ENCODE measurements at regions not wholly inside any gene's neighbourhood (a gene's known extent, or its start where the extent isn't known, plus 50 kb on each side); places are given as distances from the start of the nearest gene placed in this dataset.
"Not testable (repeated sequence)": the region's sequence is repeated elsewhere in the genome, so short reads cannot be mapped to it uniquely, and the experiment has no call there.

GRCh38 chr12:46659824-46660223, 166.0 kb downstream of the SLC38A4 start:
- Histone ChIP-seq H3K36me3 (ENCODE audit: control insufficient read depth in 3 of 3, insufficient read depth in 3 of 3, low read length in 3 of 3) (no peaks in the 10 kb centered on the region), H3K9ac (ENCODE audit: low read depth in 1 of 3, low read length in 3 of 3) (peak overlapping the region in 2 of 3 donors; percentile 1 to 45), H3K27ac (ENCODE audit: low read depth, low read length) (peak overlapping the region; percentile 59), H3K27me3 (ENCODE audit: control insufficient read depth in 3 of 3, insufficient read depth in 3 of 3, low read length in 3 of 3) (no peaks in the 10 kb centered on the region), H3K4me1 (ENCODE audit: control insufficient read depth in 3 of 3, insufficient read depth in 3 of 3, low read length in 3 of 3) (peaks cover 17 to 49% (median 36%) of the 10 kb centered on the region in 3 donors), H3K4me3 (ENCODE audit: low read length in 3 of 3) (peak overlapping the region in 2 of 3 donors; percentile 9 to 40), H3K9me3 (ENCODE audit: control insufficient read depth in 3 of 3, low read length in 3 of 3) (no peaks in the 10 kb centered on the region)

DNA sequence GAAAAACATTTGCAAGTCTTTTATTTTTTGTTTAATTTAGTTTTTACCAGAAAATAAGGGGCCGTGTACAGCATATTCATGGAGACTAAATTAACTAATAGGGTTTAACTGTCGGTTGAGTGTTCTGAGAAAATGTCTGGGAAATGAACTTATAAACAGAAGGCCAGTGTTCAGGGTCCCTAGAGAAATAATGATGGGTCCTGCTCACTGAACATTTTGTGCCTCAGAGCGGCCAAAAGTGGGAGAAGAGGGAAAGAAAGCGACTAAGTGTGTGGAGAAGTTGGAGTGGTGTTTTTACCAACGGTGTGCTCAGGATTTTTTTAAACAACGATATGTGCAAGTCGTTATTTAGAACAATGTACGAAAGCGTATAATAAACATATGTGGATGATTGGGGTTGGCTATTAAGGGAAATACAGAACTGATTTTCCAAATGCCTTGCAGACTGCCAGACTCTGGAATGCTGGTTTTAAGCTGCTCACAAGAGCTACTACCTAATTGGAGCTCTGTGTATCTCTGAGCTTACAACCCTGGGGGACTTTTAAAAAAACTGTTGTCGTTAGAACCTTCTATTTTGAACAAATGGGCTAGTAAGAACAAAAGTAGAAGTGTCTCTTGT, 166.7 kb downstream of the SLC38A4 start:
- H3K4me3 ChIP-seq (ENCODE audit: low read length in 3 of 3): peak overlapping the region in 2 of 3 donors; percentile 40 to 53
- no peaks in the 10 kb centered on the region for H3K27me3 ChIP-seq (ENCODE audit: control insufficient read depth in 3 of 3, insufficient read depth in 3 of 3, low read length in 3 of 3)
- H3K4me1 ChIP-seq (ENCODE audit: control insufficient read depth in 3 of 3, insufficient read depth in 3 of 3, low read length in 3 of 3): peaks cover 17 to 47% (median 30%) of the 10 kb centered on the region in 3 donors
- peak overlapping the region; percentile 59 for H3K27ac ChIP-seq (ENCODE audit: low read depth, low read length)
- no peaks in the 10 kb centered on the region for H3K36me3 ChIP-seq (ENCODE audit: control insufficient read depth in 3 of 3, insufficient read depth in 3 of 3, low read length in 3 of 3)
- peak overlapping the region in 2 of 3 donors; percentile 1 to 45 for H3K9ac ChIP-seq (ENCODE audit: low read depth in 1 of 3, low read length in 3 of 3)
- H3K9me3 ChIP-seq (ENCODE audit: control insufficient read depth in 3 of 3, low read length in 3 of 3): no peaks in the 10 kb centered on the region

- no peak overlapping the region for H3K27ac ChIP-seq (ENCODE audit: low read depth, low read length)
- peak overlapping the region in 1 of 3 donors; percentile 52 for H3K9ac ChIP-seq (ENCODE audit: low read depth in 1 of 3, low read length in 3 of 3)
- no peaks in the 10 kb centered on the region for H3K9me3 ChIP-seq (ENCODE audit: control insufficient read depth in 3 of 3, low read length in 3 of 3)
- H3K36me3 ChIP-seq (ENCODE audit: control insufficient read depth in 3 of 3, insufficient read depth in 3 of 3, low read length in 3 of 3): no peaks in the 10 kb centered on the region
- no peak overlapping the region for H3K4me3 ChIP-seq (ENCODE audit: low read length in 3 of 3)
- no peaks in the 10 kb centered on the region for H3K27me3 ChIP-seq (ENCODE audit: control insufficient read depth in 3 of 3, insufficient read depth in 3 of 3, low read length in 3 of 3)
- peaks cover 11 to 44% (median 25%) of the 10 kb centered on the region in 3 donors for H3K4me1 ChIP-seq (ENCODE audit: control insufficient read depth in 3 of 3, insufficient read depth in 3 of 3, low read length in 3 of 3)
Measured at GRCh38 chr12:46657453-46658411, 168.1 kb downstream of the SLC38A4 start.

DNA sequence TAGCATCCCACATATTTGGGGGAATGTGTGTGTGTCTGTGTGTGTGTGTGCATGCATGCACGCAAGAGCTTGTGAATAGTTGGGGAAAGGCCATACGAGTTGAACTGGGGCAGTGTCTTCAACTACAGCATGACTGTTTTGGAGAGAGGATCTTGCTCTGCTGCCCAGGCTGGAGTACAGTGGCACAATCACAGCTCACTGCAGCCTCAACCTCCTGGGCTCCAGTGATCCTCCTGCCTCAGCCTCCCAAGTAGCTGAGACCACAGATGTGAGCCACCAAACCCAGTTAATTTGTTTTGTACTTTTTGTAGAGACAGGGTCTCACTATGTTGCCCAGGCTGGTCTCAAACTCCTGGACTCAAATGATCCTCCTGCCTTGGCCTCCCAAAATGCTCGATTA, 169.8 kb downstream of the SLC38A4 start:
- not testable (repeated sequence) for H3K27ac ChIP-seq (ENCODE audit: low read depth, low read length); H3K9ac ChIP-seq (ENCODE audit: low read depth in 1 of 3, low read length in 3 of 3); H3K4me3 ChIP-seq (ENCODE audit: low read length in 3 of 3); H3K27me3 ChIP-seq (ENCODE audit: control insufficient read depth in 3 of 3, insufficient read depth in 3 of 3, low read length in 3 of 3); H3K9me3 ChIP-seq (ENCODE audit: control insufficient read depth in 3 of 3, low read length in 3 of 3); H3K36me3 ChIP-seq (ENCODE audit: control insufficient read depth in 3 of 3, insufficient read depth in 3 of 3, low read length in 3 of 3)
- peaks cover 11 to 40% (median 17%) of the 10 kb centered on the region in 3 donors for H3K4me1 ChIP-seq (ENCODE audit: control insufficient read depth in 3 of 3, insufficient read depth in 3 of 3, low read length in 3 of 3)

GRCh38 chr12:46653311-46653710, 172.5 kb downstream of the SLC38A4 start:
- H3K4me1 ChIP-seq (ENCODE audit: control insufficient read depth in 3 of 3, insufficient read depth in 3 of 3, low read length in 3 of 3): peaks cover 3 to 16% (median 5%) of the 10 kb centered on the region in 3 donors

GRCh38 chr12:46652692-46653091, 173.1 kb downstream of the SLC38A4 start:
- Histone ChIP-seq H3K36me3 (ENCODE audit: control insufficient read depth in 3 of 3, insufficient read depth in 3 of 3, low read length in 3 of 3) (no peaks in the 10 kb centered on the region), H3K9me3 (ENCODE audit: control insufficient read depth in 3 of 3, low read length in 3 of 3) (no peaks in the 10 kb centered on the region), H3K4me3 (ENCODE audit: low read length in 3 of 3) (no peak overlapping the region), H3K4me1 (ENCODE audit: control insufficient read depth in 3 of 3, insufficient read depth in 3 of 3, low read length in 3 of 3) (peaks cover under 1 to 9% (median under 1%) of the 10 kb centered on the region in 3 donors), H3K27ac (ENCODE audit: low read depth, low read length) (no peak overlapping the region), H3K27me3 (ENCODE audit: control insufficient read depth in 3 of 3, insufficient read depth in 3 of 3, low read length in 3 of 3) (no peaks in the 10 kb centered on the region), H3K9ac (ENCODE audit: low read depth in 1 of 3, low read length in 3 of 3) (no peak overlapping the region)

More at GRCh38 chr12:46653311-46653710, 172.5 kb downstream of the SLC38A4 start:
- H3K27ac ChIP-seq (ENCODE audit: low read depth, low read length): no peak overlapping the region
- no peaks in the 10 kb centered on the region for H3K27me3 ChIP-seq (ENCODE audit: control insufficient read depth in 3 of 3, insufficient read depth in 3 of 3, low read length in 3 of 3)
- H3K9ac ChIP-seq (ENCODE audit: low read depth in 1 of 3, low read length in 3 of 3): no peak overlapping the region
- no peaks in the 10 kb centered on the region for H3K36me3 ChIP-seq (ENCODE audit: control insufficient read depth in 3 of 3, insufficient read depth in 3 of 3, low read length in 3 of 3)
- no peaks in the 10 kb centered on the region for H3K9me3 ChIP-seq (ENCODE audit: control insufficient read depth in 3 of 3, low read length in 3 of 3)
- no peak overlapping the region for H3K4me3 ChIP-seq (ENCODE audit: low read length in 3 of 3)

DNA sequence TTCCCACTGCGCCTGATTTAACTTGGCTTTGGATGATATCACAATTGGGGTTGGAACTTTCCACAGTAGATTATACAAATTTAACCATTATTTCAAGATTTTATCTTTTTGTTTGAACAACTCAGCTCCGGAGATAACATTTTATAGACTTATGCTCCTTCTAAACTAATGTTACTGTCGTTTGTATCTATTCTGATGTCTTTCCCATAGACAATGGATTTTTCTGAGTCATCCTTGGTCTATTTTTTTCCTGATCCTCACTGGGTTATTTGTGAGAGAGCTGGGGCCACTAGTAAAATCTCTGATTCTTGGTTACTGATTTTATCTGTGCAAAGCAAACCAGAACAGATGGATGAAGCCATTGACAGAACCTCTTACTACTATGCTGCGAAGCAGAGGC, 175.1 kb downstream of the SLC38A4 start:
- H3K4me3 ChIP-seq (ENCODE audit: low read length in 3 of 3): no peak overlapping the region
- no peaks in the 10 kb centered on the region for H3K27me3 ChIP-seq (ENCODE audit: control insufficient read depth in 3 of 3, insufficient read depth in 3 of 3, low read length in 3 of 3)
- H3K36me3 ChIP-seq (ENCODE audit: control insufficient read depth in 3 of 3, insufficient read depth in 3 of 3, low read length in 3 of 3): no peaks in the 10 kb centered on the region
- H3K4me1 ChIP-seq (ENCODE audit: control insufficient read depth in 3 of 3, insufficient read depth in 3 of 3, low read length in 3 of 3): no peaks in the 10 kb centered on the region
- no peak overlapping the region for H3K27ac ChIP-seq (ENCODE audit: low read depth, low read length)
- H3K9me3 ChIP-seq (ENCODE audit: control insufficient read depth in 3 of 3, low read length in 3 of 3): no peaks in the 10 kb centered on the region
- H3K9ac ChIP-seq (ENCODE audit: low read depth in 1 of 3, low read length in 3 of 3): no peak overlapping the region

DNA sequence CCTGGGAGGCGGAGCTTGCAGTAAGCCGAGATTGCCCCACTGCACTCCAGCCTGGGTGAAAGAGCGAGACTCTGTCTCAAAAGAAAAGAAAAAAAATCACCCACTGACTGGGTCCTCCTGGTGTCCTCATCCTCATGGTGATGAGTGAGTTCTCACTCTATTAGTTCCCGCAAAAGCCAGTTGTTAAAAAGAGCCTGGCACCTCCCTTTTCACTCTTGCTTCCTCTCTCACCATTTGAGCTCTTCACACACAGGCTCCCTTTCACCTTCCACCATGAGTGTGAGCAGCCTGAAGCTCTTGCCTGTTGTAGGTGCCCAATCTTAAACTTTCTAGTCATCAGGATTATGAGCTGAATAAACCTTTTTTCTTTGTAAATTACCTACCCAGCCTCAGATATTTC, 176.4 kb downstream of the SLC38A4 start:
- Histone ChIP-seq H3K4me3 (ENCODE audit: low read length in 3 of 3) (no peak overlapping the region), H3K9me3 (ENCODE audit: control insufficient read depth in 3 of 3, low read length in 3 of 3) (no peaks in the 10 kb centered on the region), H3K27me3 (ENCODE audit: control insufficient read depth in 3 of 3, insufficient read depth in 3 of 3, low read length in 3 of 3) (no peaks in the 10 kb centered on the region), H3K27ac (ENCODE audit: low read depth, low read length) (no peak overlapping the region), H3K4me1 (ENCODE audit: control insufficient read depth in 3 of 3, insufficient read depth in 3 of 3, low read length in 3 of 3) (no peaks in the 10 kb centered on the region), H3K36me3 (ENCODE audit: control insufficient read depth in 3 of 3, insufficient read depth in 3 of 3, low read length in 3 of 3) (no peaks in the 10 kb centered on the region), H3K9ac (ENCODE audit: low read depth in 1 of 3, low read length in 3 of 3) (no peak overlapping the region)

DNA sequence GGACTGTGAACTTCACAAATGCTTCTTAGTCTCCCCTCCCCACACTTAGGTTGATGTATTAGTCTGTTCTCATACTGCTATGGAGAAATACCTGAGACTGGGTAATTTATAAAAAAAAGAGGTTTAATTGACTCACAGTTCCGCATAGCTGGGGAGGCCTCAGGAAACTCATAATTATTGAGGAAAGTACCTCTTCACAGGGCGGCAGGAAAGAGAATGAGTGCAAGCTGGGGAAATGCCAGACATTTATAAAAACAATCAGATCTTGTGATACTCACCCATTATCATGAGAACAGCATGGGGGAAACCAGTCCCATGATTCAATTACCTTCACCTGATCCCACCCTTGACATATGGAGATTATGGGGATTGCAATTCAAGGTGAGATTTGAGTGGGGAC, 178.8 kb downstream of the SLC38A4 start:
- H3K4me3 ChIP-seq (ENCODE audit: low read length in 3 of 3): no peak overlapping the region
- no peaks in the 10 kb centered on the region for H3K36me3 ChIP-seq (ENCODE audit: control insufficient read depth in 3 of 3, insufficient read depth in 3 of 3, low read length in 3 of 3)
- H3K27ac ChIP-seq (ENCODE audit: low read depth, low read length): no peak overlapping the region
- no peak overlapping the region for H3K9ac ChIP-seq (ENCODE audit: low read depth in 1 of 3, low read length in 3 of 3)
- no peaks in the 10 kb centered on the region for H3K9me3 ChIP-seq (ENCODE audit: control insufficient read depth in 3 of 3, low read length in 3 of 3)
- H3K27me3 ChIP-seq (ENCODE audit: control insufficient read depth in 3 of 3, insufficient read depth in 3 of 3, low read length in 3 of 3): no peaks in the 10 kb centered on the region
- no peaks in the 10 kb centered on the region for H3K4me1 ChIP-seq (ENCODE audit: control insufficient read depth in 3 of 3, insufficient read depth in 3 of 3, low read length in 3 of 3)

DNA sequence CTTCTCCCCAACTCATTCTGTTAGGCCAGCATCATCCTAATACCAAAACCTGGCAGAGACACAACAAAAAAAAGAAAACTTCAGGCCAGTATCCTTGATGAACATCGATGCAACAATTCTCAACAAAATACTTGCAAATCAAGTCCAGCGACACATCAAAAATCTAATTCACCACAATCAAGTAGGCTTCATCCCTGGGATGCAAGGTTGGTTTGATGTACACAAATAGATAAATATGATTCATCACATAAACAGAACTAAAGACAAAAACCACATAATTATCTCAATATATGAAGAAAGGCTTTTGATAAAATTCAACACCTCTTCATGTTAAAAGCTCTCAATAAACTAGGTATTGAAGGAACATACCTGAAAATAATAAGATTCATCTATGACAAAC, 184.1 kb downstream of the SLC38A4 start:
- not testable (repeated sequence) for H3K27ac ChIP-seq (ENCODE audit: low read depth, low read length); H3K4me1 ChIP-seq (ENCODE audit: control insufficient read depth in 3 of 3, insufficient read depth in 3 of 3, low read length in 3 of 3); H3K4me3 ChIP-seq (ENCODE audit: low read length in 3 of 3); H3K27me3 ChIP-seq (ENCODE audit: control insufficient read depth in 3 of 3, insufficient read depth in 3 of 3, low read length in 3 of 3); H3K9me3 ChIP-seq (ENCODE audit: control insufficient read depth in 3 of 3, low read length in 3 of 3); H3K36me3 ChIP-seq (ENCODE audit: control insufficient read depth in 3 of 3, insufficient read depth in 3 of 3, low read length in 3 of 3); H3K9ac ChIP-seq (ENCODE audit: low read depth in 1 of 3, low read length in 3 of 3)
